GM18499 (cell line): ENCODE measurements at regions not wholly inside any gene's neighbourhood (a gene's known extent, or its start where the extent isn't known, plus 50 kb on each side); places are given as distances from the start of the nearest gene placed in this dataset.

Source experiments
- ATAC-seq: cut with Tn5 transposase; IDR thresholded peaks from one replicate; pipeline ENCODE4 v1.9.1; 2021; ENCODE audit warnings: moderate number of reproducible peaks; ENCODE audit not compliant: insufficient read depth, unreplicated experiment

DNA sequence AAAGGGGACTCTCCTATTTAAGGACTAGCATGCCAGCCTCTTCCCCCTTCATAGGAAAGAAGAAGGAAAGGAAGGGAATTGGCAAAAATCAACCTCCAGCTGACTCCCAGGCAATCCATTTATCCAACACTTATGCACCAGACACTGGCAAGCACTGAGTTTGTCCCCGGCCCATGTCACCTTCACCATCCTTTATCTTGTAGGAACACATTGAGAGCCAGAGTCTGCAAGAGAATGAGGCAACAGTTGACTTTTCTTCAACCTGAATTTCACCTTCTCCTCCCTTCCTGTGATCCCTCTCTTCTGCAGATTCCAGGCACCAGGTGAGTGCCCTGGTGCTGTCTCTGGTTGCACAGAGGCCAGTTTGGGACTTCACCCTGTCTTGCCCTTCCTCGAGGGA lies 264.3 kb upstream of the ECI2 start:
- no peak for ATAC-seq

DNA sequence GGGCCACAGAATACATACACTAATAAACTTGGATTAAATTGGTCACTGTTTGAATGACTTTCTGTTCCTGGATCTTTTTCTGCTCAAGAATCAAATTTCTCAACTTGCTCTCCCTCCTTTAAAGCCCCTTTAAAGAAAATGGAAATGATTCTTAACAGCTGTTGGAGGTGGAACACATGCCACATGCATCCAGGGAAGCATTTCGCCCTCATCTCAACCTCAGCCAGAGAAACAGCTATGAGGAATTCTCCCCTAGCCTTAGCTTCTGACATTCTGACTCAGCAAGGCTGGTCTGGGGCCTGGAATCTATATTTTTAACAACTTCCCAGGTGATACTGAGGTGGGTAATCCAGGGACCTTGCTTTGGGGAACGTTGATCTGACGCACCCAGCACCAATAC lies 263.4 kb upstream of the ECI2 start:
- ATAC-seq, result no peak

DNA sequence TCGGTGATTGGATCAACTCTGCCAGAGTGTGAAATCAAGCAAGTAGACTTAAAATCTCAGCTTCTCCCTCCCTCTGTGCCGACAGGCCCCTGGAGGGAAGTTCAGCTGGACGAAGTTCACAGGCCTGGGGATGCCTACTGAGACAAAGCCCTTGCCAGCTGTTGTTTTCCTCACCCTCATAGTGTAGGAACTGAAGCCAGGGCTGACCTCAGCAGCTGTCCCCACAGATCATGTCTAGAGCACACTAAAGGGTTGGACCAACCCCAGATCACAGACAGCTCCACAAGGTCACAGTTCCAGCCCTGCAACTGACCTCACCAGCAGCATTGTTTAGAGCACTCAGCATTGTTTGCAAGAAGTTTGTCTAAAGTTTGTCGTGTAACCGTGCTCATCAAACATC lies 261.9 kb upstream of the ECI2 start:
- ATAC-seq, result no peak

DNA sequence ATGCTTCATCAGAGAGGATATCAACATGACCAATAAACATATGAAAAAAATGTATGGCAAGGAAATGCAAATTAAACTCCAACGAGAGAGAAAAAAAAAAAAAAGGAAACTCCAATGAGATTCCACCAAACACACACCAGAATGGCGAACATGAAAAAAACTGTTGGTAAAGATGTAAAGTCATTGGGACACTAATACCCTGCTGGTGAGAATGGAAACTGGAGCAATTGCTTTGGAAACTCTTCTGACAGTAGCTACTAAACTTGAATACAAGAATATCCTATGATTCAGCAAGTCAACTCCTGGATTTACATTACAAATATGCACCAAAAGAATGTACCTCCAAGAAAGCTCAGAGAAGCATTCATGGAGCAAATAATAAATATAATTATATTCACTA lies 260.7 kb upstream of the ECI2 start:
- no peak for ATAC-seq

DNA sequence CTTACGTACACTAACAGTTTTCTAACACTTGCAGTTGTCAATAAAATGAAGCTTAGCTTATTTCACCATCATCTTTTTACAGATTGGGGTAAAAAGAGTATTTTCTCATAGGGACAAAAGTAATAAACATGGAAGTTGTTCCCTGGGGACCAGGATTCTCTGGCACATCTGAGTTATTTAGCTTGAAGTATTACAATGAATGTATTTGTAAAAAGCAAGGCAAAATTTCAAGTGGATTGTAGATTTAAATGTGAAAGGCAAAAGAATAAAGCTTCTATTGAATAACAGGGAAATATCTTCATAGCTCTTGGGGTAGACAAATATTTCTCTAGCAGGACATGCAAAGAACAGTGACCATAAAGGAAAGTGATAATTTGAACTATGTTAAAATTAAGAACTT lies 260.0 kb upstream of the ECI2 start:
- ATAC-seq, result no peak

DNA sequence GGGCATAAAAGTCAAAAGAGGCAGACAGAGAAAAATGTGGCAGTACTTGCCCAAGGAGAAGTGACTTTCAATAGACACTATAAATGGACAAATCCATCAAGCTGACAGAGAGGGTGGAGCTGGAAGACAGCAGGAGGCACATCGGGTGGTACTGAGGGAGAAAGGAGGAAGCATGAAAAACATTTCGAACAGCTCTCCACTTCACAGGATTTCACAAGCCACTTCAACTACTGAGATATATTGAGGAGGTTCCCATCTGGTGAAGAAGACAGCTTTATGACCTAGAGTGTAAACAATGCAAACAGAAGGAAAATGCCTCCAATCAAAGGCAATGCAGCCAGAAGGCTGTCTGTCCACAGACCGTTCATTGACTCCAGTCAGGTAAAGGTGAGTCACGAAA lies 259.4 kb upstream of the ECI2 start:
- no peak for ATAC-seq

DNA sequence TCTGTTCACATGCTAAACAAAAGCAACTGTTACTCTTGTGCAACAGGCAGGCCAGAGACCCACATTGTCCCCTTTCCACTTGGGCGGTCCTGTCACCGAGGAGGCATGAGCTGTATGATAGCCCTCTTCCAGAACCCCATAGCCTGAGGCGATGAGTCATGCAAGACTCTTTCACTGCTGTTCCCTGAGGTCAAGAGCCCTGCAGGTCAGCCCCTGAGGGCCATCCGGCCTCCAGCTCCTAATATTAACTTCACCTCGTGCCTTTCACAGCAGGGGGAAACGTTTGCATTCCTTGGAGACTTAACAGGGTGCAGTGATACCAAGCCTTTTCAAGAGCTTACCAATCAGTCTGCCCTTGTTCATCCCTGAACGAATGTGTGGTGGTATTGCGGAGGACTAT lies 253.3 kb upstream of the ECI2 start:
- no peak for ATAC-seq

DNA sequence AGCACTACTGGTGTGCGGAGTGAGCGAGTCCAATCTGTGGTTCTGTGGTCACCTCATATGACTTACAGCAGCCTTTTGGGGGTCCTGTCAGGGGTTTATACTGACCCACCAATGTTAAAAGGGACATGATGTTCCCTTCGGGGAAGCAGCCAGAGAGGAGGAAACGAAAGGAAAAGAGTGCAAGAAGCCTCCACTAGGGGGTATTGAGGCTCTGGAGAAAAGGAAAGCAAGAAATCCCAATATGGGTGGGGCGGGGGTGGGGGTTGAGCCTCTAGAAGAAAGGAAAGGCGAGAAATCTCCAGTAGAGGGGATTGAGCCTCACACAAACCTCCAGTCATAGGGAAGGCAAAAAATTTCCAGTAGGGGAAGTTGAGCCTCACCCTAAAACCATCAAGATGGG lies 249.3 kb upstream of the ECI2 start:
- no peak for ATAC-seq

DNA sequence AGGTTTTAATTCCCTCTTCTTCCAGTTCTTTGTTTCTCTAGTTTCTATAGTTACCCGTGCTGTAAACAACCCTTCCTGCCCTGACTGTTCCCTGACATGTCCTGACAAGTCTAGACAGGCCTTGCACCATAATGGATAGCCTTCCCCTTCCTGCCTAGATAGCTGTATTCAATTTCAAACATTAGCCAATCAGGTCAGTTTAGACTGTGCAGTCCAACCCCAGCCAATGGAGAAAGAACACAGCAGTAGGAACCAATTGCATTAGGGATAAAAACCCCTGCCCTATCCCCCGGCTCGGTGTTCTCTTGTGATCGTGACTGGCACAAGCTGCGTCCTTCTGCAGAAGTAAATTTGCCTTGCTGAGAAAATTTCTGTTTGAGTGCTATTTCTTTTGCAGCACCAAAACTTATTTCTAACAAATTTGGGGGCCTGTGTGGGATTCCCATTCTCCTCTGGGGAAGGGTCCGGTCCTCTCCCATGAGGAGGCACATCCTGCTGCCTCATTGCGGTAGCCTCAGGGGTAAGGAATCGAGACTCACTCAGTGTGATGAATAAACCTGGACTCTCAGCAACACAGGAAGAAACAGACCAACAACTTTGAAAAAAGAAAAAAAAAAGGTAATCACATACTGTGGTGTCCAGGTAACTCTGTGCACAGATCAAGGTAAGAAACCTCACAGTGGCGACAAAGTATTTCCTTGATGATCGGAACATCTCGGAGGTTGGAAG lies 248.7 kb upstream of the ECI2 start:
- ATAC-seq, result no peak

DNA sequence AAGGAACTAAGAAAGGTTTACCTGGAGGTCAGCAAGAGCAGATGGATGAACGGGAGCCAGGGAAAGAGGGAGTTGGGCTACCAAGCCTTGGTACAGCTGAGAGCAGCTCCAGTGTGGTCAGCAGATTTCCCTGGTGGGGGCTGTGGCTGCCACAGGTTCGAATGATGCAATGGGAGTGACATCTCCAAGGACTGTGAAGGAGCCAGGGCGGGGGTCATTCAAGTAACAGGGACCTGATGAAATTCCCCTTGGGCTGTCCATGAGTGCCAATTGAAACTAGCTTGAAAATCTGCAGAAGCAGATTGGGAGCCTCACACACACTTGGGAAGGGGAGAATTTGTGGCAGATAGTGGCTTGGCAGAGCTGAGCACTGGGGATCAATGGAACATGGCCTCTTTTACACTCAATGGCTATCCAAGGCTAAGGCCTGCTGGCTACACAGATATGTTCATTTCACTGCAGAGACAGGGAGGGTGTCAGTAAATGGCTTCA lies 247.0 kb upstream of the ECI2 start:
- ATAC-seq, result no peak

DNA sequence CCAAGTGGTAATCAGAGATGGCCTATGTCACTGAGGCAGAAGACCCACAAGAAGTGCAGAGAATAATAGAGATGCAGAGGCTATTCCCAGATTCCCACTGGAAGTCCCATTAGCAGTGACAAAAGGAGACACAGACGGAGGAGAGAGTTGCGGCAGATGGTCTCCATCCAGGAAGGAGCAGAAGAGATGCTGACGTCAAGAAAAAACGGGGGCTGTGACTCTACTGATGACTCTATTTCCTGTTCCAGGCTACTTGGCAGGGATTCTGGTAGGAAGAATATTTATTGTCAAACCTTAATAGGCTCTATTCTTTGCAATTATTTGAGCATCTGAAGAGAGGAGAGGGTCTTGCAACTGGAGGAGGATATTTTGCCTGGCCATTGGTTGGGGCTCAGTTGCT lies 246.0 kb upstream of the ECI2 start:
- ATAC-seq, result no peak

DNA sequence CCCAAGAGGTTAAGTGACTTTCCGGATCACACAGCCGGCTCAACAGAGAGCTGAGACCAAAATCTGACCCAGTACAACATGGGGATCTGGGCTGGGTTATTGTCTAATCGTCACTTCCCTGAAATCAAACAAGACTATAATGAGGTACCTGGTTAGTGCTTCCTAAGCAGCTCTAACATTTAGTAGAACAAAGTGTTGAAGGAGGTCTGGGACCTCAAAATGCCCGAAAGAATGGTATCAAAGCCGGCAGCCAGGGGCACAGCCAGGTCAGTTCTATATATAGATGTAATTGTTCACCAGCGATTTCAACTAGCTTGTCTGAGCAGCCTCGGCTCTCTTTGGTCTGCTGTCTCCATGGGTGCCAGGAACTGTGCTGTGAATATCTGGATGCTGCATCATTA lies 245.5 kb upstream of the ECI2 start:
- ATAC-seq, result no peak

DNA sequence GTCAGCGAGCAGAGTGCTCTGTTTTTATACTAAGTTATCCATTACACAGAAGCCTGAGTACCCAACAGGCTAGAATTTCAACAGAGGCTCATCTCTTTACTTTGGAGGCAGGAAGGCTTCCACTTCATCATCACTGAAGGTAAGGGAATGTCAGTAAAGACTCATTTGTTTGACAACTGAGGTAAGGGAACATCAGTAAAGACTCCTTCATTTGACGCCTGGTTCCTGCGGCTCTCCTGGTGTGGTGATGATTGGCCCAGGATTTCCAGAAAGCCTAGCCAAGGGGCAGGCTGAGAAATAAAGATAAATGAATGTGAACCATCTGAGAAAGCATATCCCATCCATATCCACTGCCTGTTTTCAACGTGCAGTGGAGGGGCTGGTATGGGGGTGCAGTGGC lies 244.6 kb upstream of the ECI2 start:
- ATAC-seq, result no peak

DNA sequence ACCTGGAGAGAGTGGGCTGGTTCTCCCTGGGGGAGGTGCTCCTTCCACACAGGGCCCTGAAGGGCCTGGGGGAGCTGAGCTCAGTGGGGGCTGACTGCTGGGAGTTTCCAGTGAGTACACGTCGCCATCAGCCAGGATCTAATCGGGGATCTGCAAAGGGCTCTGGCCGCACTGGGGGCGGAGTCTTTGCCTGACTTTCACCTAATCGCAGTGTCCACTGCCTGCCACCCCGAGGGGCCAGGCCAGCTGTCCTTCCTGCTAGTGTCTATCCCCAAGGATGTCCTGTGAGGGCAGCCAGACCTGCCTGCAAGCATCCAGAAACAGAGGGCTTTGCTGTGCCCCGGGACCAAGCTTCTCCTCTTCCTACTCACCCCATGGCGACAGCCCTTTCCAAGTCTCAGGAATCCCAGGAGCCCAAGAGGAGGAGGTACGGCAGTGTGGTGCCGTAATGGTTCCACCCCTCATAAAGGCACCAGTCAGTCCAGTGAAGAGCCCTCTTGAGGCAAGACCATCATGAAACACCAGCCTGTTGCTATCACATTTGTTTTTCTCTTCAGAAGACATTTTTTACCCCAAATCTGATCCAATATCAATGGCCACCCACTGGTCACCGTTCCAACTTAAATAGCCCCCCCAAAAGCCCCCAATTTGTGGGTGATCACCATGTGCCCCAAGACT lies 243.1 kb upstream of the ECI2 start:
- no peak for ATAC-seq

DNA sequence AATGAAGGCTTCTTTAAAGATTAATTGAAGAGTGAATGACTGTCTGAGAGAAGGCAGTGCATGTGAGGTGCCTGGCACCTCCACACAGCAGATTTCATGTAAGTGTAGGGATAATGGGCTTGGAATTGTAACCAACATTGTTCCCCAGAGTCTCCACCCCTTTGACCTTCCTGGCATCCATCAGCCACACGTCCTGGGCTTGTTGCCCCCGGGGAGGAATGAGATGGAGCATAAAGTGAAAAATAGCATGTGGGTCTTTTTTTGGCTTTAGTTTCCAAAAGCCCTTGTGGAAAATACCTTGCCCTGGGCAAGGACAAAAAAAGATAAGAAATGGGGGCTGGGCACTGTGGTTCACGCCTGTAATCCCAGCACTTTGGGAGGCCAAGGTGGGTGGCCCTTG lies 242.2 kb upstream of the ECI2 start:
- no peak for ATAC-seq

DNA sequence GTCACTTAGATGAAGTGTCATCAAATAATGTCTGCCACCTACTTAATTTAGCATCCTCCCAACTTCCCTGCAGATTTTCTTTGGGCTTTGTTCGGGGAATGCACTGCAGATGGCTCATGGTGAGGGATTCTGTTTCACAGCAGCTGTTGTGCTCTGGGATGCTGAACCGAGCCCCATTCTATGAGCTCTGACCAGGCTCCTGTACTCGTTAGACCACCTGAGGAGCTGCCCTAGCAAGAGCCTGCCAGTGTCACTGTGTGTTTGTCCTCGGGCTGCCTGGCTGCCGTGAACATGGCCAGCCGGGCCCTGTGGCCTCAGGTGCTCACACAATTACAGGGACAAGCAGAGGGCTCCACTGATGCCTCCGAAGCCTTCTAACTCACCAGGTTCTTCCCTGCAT lies 238.8 kb upstream of the ECI2 start:
- ATAC-seq, result no peak

DNA sequence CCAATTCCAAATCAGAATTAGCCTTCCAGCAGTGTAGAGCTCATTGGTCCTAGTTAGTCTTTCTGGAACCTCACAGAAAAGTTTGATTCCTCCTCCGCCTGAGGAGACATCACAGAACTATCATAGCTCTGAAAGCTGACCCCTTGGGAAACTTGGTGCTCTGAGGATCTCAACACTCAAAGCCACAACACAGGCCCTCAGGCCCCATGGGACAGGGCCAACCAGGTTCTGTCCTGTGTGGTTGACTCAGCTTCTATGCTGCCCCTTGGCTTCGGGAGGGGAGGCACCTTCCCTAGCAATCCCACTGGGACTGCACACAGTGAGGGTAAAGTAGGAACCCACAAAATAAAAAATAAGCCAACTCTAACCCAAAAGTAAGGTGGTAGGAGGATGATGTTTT lies 237.5 kb upstream of the ECI2 start:
- no peak for ATAC-seq

DNA sequence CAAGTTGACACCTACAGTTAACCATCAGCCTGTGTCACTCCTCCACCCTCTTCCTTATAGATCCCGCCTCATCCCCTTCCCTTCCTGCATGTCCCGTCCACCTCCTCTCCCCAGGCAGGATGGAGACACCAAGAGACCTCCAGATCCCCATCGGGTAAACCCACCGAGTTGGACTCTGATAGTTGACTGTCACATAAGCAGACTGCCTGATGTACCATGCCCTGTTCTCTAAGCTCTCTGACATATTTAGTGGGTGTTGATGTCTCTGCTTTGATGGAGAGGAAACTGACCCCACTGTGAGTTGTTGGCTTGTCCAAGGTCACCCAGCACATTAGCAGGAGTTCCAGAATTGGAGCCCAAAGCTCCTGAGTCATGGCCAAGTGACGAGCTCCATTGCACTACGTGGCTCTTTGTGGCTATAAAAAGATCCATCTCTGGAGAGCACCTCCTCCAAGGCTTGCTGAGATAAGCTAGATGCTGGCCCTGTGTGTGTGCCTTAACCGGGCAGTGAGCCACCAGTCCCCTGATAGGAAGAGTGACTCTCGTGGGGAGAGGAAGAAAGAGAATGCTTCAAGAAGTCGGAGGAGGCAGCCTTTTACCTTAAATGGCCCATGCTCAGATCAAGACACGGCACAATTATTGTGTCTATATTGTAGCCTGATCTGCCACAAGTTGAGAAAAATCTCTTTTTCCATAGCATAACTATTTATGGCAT lies 236.0 kb upstream of the ECI2 start:
- no peak for ATAC-seq

DNA sequence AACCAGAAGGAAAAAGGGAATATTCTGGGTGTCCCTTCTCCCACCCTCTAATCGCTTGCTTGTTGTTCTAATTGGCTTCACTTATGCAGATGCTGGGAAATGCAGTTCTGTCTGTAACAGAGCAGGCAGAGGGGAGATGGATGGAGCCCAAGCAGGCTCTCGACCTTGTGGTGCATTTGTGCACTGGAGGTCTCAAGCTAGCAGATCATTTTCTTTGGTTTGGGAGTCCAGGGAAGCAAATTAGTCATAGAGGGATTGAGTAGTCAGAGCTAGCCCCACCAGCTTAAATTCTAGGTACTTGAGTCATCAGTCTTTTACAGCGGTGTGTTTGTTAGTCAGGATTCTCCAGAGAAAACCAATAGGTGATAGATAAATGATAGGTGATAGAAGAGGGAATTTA lies 234.7 kb upstream of the ECI2 start:
- ATAC-seq, result no peak

DNA sequence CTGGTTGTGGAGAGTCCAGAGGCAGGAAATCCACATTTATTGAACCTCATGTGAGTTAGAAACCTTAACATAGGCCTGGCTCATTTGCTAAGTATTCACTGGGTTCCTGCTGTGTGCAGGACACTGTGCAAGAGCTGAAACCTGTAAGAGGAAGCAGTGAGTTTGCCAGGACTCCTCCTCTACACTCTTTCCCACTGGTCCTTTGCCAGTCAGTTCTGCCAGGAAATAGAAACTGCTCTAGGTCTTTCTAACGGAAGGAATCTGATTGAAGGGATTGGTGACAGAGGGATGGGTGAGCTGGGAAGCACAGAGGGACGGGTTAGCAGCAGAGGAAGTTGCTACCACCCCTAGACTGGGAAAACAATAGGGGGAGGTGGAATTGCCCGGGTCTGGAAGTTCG lies 234.2 kb upstream of the ECI2 start:
- ATAC-seq, result no peak

DNA sequence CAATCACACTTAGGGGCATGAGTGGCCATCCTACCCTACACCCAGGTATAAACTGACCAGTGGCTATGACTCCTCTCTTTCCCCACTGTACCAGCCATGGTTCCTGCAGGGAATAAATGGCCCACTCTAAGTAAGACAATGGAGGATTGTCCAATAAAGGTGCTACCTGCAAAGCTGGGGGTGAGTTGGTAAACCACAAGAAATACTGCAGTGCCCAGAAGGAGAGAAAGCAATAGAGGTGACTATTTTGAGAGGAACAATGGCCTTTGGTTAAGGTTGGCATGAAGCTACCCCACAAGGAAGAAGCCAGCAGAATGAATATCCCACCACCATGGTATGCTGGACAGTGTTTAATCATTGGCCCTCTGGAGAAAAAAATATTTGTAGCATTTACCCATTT lies 233.3 kb upstream of the ECI2 start:
- no peak for ATAC-seq

DNA sequence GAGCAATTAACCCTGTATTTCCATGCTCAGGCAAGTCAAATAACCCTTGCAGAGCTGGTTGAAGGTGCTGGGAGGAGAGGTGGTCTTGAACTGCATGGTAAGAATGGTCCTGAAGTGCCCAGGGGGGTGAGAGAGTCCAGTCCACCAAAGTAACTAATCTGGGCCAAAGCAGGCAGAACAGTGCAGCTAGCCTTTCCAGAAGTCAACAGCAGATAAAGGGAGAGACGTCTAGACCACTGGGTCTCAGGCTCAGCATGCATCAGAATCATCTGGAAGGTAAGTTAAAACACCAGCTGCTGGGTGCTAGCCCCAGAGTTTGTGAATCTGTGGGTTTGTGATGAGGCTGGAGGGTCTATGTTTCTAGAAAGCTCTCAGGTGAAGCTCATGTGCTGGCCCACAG lies 232.3 kb upstream of the ECI2 start:
- no peak for ATAC-seq
